Natural killer cell treated with Interleukin-12 subunit alpha and Interleukin-12 subunit beta and Interleukin-15 and Interleukin-18, amount 100 ng/mL, for 72 hours (primary cell): ENCODE measurements at regions not wholly inside any gene's neighbourhood (a gene's known extent, or its start where the extent isn't known, plus 50 kb on each side); places are given as distances from the start of the nearest gene placed in this dataset.

Source experiments
- ATAC-seq, 2 donors: fragments of 150-1000 bp; cut with Tn5 transposase in 1 of 2; sonication (Bioruptor Pico), chemical (Tn5 transposase) in 1 of 2; 2 replicates each; pipeline ENCODE4 v1.10.0; 2021
- DNase-seq: peaks from one replicate; pipeline ENCODE4 v3.0.0; 2022; ENCODE audit warnings: low spot score
- H3K27ac Mint-ChIP-seq, 2 donors: 1 replicate in 1 of 2; 2 replicates in 1 of 2; pipeline ENCODE4 v1.8.0; 2022; ENCODE audit warnings: mixed read lengths in 2 of 2, mild to moderate bottlenecking in 1 of 2, moderate library complexity in 1 of 2
- H3K27me3 Mint-ChIP-seq, 2 donors: 1 replicate in 1 of 2; 2 replicates in 1 of 2; pipeline ENCODE4 v1.8.0; 2022; ENCODE audit warnings: mixed read lengths in 2 of 2
- H3K36me3 Mint-ChIP-seq: one replicate; pipeline ENCODE4 v1.8.0; 2022; ENCODE audit warnings: mixed read lengths
- H3K4me1 Mint-ChIP-seq, 2 donors: 1 replicate in 1 of 2; 2 replicates in 1 of 2; pipeline ENCODE4 v1.8.0; 2022; ENCODE audit warnings: low read depth in 2 of 2, mixed read lengths in 2 of 2, mild to moderate bottlenecking in 1 of 2
- H3K4me3 Mint-ChIP-seq: one replicate; pipeline ENCODE4 v1.8.0; 2022; ENCODE audit warnings: mixed read lengths
- H3K9me3 Mint-ChIP-seq: 2 replicates; pipeline ENCODE4 v1.8.0; 2022; ENCODE audit warnings: mixed read lengths

- H3K27ac Mint-ChIP-seq, result no peak overlapping the region
- peaks cover 20 to 58% of the 10 kb centered on the region in 2 donors for H3K27me3 Mint-ChIP-seq
- no peaks in the 10 kb centered on the region for H3K36me3 Mint-ChIP-seq
- ATAC-seq, result no peak
- no peaks in the 10 kb centered on the region for H3K4me1 Mint-ChIP-seq
- peaks cover 5% of the 10 kb centered on the region for H3K9me3 Mint-ChIP-seq
- DNase-seq, result no peak
- no peak overlapping the region for H3K4me3 Mint-ChIP-seq
Measured at GRCh38 chr5:176181271-176181855, 56.9 kb upstream of the SIMC1 start.

GRCh38 chr5:176183321-176184074 lies 54.7 kb upstream of the SIMC1 start:
- Mint-ChIP-seq H3K4me3 (no peak overlapping the region), H3K27ac (no peak overlapping the region), H3K4me1 (no peaks in the 10 kb centered on the region), H3K27me3 (peaks cover 17 to 42% of the 10 kb centered on the region in 2 donors), H3K36me3 (no peaks in the 10 kb centered on the region), H3K9me3 (peaks cover 2% of the 10 kb centered on the region)
- ATAC-seq (peak; percentile 26 to 32), DNase-seq (no peak)

- peaks cover 14 to 30% of the 10 kb centered on the region in 2 donors for H3K27me3 Mint-ChIP-seq
- H3K4me3 Mint-ChIP-seq, result no peak overlapping the region
- H3K36me3 Mint-ChIP-seq, result no peaks in the 10 kb centered on the region
- no peaks in the 10 kb centered on the region for H3K4me1 Mint-ChIP-seq
- ATAC-seq (no peak), DNase-seq (no peak)
- H3K27ac Mint-ChIP-seq, result no peak overlapping the region
- H3K9me3 Mint-ChIP-seq, result no peaks in the 10 kb centered on the region
Measured at GRCh38 chr5:176184608-176185132, 53.6 kb upstream of the SIMC1 start.

GRCh38 chr5:176185133-176185733 lies 53.0 kb upstream of the SIMC1 start:
- H3K27ac Mint-ChIP-seq, result no peak overlapping the region
- H3K9me3 Mint-ChIP-seq, result no peaks in the 10 kb centered on the region
- H3K4me3 Mint-ChIP-seq, result no peak overlapping the region
- ATAC-seq (no peak), DNase-seq (no peak)
- H3K4me1 Mint-ChIP-seq, result no peaks in the 10 kb centered on the region
- H3K36me3 Mint-ChIP-seq, result no peaks in the 10 kb centered on the region
- H3K27me3 Mint-ChIP-seq, result peaks cover 9 to 24% of the 10 kb centered on the region in 2 donors

DNA sequence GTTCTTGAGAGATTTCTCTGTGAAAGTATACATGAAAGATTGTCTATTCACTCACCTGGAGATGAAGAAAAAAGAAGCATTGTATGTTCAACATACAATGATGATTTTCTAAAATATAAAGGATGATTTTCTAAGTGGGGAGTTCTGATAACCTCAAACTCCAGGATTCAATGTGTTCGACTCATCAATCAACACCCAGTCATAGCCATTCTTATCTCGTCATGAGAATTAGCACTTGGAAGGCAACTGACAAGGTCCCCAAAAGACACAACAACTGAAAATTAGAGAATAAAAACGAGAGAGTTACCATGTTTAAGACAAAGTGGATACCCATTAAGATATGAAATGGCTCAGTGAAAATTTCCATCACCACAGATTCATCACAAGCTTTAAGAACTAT lies 52.1 kb upstream of the SIMC1 start:
- ATAC-seq, result no peak
- Mint-ChIP-seq H3K27ac (no peak overlapping the region), H3K4me1 (no peaks in the 10 kb centered on the region), H3K27me3 (peaks cover 9 to 16% of the 10 kb centered on the region in 2 donors), H3K36me3 (no peaks in the 10 kb centered on the region), H3K9me3 (no peaks in the 10 kb centered on the region), H3K4me3 (no peak overlapping the region)
- no peak for DNase-seq

DNA sequence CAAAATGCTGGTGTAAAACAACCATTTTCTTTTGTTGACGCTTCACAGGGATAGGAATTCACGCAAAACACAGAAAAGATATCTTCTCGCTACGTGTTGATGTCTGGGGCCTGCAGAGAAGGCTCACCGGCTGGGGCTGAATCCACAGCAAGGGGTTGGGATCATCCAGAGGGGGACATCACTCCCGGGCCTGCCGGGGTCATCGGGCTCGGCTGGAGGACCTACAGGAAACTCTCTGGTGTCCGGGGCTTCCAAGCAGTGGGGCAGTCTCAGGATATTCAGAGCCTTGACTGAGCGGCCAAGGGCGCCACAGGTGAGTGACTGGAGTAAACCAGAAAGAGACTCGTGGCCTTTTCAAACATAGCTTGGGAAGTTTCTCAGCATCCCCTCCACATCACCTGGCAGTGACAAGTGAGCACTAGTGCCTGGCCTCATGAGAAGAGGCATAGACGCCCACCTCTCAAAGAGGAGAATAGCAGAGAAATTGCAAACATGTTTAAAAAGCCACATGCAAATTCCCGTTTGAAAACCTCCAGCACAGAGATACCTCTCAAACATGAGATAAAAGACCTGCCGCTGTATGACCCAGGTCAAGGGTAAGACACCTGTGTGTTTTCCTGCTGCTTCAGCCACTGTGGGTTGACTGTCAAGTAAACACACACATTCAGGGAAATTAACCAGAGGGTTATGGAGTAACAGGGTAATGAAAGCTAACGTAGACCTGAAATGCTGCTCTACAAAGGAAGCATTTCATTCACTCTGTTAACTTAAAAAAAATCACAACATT lies 50.8 kb upstream of the SIMC1 start:
- Mint-ChIP-seq H3K36me3 (no peaks in the 10 kb centered on the region), H3K4me3 (no peak overlapping the region), H3K27ac (no peak overlapping the region), H3K9me3 (no peaks in the 10 kb centered on the region), H3K27me3 (peaks cover 4 to 11% of the 10 kb centered on the region in 2 donors), H3K4me1 (no peaks in the 10 kb centered on the region)
- ATAC-seq (no peak), DNase-seq (no peak)

DNA sequence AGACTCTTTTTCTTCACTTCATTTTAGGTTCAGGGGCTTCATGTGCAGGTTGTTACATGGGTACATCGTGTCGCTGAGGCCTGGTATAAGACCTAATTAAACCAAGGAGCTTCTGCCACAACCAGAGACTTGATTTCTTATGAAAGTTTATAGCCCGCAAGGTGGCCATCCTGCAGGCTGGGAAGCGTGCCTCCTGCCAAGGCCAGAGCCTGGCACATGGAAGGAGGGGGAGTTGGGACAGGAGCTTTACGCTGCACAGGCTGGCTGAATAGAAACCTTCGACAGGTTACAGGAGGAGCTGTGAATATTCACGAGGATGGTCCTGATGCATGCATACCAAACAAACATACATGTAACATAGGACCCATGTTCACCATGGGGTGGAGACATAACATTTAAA lies 50.1 kb upstream of the SIMC1 start:
- H3K4me3 Mint-ChIP-seq, result no peak overlapping the region
- no peaks in the 10 kb centered on the region for H3K4me1 Mint-ChIP-seq
- ATAC-seq (no peak), DNase-seq (no peak)
- peaks cover 0 to 11% of the 10 kb centered on the region in 2 donors for H3K27me3 Mint-ChIP-seq
- no peaks in the 10 kb centered on the region for H3K9me3 Mint-ChIP-seq
- H3K36me3 Mint-ChIP-seq, result no peaks in the 10 kb centered on the region
- H3K27ac Mint-ChIP-seq, result no peak overlapping the region
